ENCODE measurements at regions not wholly inside any gene's neighbourhood (a gene's known extent, or its start where the extent isn't known, plus 50 kb on each side); places are given as distances from the start of the nearest gene placed in this dataset.
"Not testable (repeated sequence)": the region's sequence is repeated elsewhere in the genome, so short reads cannot be mapped to it uniquely, and the experiment has no call there.

DNA sequence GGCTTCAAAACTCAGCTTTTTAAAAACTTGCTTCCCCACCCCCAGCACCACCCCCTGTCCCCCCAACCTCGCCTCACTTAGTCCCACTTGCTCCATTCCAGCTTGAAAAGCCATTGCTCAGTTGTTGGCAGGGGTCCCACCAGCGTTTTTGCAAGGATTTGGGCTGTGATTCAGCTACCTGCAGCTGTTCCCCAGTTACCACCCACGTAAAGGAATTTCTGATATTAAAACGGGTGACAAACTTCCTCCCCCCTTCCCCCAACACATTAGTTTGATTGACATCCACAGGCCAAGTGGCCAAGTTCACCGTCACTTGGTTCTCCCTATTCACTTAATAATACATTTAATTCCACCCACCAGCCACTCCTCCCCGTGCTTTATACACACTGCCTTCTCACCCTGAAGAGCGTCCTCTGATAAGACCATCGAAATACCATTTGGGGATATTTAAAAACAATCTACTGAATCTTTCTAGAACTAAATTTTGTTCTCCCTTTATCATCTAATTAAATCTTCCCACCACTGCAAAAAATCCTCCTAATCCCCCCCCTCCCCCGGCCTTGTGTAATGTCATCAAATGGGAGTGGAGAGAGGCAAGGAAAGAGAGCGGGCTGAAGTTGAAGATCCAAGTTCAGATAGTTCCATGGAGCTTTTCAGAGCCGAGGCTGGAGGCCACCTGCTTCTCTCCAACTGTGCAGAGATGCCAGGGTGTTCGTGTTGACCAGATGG lies 55.1 kb downstream of the SOX9 start:
- no peak for DNase-seq

DNA sequence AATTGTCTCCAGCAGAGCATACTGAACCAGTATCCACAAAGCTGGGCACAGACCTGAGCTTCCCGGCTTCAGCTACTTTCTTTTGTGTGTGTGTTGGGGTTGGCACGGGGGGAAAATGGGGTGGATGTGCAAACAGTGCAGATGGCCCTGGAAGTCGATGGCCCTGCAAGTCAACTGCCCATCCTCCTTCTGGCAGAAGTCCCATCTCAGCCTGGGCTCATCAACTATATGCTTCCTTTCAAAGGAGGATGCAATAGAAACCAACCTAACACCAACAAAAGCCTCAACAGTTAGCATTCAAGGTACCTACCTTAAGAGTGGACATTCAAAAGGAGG lies 55.7 kb downstream of the SOX9 start:
- DNase-seq = no peak

DNA sequence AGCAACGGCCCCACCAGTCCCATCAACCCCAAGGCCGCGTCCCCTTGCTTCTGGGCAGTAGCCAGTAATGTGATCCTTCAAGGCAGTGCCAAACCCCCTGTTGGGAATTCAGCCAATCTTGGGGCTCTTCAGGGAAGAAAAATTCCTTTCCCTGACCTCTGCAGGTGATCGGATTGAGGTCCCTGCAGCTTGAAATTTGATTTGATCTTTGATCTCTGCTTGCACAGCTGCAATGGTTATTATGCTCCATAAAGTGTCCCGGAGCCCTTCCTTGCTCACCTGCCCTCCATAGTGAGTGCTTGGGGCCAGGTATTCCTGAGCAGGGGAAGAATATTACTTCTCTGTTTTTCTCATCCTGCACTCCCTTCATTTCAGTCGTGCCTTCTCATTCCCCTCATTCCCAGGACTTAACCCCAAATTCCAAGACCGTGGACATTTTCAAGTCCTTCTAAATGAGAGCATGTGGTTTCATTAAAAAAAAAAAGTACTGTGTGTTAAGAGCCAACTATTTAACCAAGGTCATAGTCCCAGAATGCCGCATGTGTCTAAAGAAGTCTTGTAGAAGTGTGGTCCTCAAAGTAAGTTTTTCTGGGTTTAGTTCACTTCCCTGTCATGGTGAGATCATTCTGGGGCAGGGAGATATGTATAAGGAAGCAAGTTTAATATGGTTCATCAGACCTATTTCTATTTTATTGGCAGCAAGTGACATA lies 56.3 kb downstream of the SOX9 start:
- DNase-seq = no peak

DNA sequence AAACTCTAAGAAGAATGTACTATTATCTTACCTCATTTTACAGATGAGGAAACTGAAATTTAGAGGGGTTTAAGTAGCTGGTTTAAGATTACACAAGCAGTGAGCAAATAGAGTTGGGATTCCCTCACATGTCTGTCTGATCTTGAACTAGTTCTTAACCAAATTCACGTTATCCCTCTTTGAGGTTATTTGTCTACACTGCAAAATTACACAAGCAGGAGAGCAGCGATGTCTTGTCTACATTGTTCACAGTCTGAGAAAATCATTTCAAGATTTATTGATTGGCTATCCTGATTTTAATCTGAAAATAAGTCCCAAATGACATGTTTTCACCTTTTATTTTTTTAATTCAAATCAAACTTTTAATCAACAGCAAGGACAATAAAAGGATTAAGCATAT lies 56.9 kb downstream of the SOX9 start:
- DNase-seq = no peak

DNA sequence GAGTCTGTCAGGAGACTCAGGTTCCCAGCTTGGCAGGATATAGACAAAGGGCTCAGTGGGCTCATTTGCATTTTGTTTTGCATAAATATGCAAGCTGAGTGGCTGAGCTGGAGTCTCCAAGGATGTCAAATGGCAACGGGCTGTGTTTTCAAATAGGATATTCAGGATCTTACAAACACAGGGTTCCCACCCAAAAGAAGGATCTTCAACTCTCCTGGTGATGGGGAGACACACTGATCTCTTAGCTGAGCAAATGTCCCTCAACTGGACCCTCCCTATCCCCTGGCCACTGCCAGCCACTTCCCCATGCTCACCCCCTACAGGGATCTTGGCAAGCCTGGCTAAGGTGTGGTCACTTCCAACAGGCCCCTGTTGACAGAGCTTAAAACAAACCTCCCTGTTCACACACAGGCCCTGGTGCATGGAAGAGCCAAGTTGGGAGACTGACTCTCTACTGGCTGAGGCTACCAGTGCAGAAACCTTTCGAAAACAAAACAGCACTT lies 61.6 kb downstream of the SOX9 start:
- no peak for DNase-seq

DNA sequence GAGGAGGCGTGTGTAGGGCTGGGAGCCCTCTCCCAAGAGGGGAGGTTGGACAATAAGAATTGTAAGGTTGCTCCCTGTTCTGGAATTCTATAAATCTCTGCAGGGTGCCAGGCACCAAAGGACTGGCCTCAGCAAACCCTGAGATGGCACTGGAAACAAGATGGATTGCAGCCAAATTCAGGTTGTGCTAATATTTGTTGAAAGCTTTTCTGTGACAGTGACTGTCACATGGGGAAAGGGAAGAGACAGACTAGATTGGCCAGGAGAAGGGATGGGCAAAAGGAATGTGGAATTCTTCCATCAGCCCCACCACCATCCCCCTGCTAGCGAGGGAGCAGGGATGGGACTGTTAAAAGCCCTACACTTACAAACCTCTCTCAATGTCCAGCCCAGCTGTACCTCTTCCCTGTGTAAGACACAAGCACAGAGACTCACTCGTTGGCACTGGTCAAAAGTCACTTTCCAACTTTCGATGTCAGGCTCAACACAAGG lies 62.4 kb downstream of the SOX9 start:
- no peak for DNase-seq

DNA sequence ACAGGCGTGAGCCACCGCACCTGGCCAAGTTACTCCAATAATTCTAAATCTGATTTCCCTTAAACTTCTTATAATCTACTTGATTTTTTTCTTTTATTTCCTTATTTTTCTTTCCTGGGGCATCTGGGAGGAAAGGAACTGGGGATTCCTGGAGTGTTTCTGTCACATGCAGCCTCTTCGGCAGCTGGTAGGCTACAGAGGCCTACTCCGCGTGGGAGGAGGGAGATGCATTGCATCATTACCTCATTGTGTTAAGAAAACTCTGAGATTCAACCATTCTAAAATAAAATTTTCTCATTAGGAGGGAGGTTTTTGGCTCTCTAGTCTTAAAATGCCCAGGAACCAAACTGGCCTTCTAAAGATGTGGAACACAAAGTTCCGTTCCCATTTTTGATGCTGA lies 64.0 kb downstream of the SOX9 start:
- no peak for DNase-seq

DNA sequence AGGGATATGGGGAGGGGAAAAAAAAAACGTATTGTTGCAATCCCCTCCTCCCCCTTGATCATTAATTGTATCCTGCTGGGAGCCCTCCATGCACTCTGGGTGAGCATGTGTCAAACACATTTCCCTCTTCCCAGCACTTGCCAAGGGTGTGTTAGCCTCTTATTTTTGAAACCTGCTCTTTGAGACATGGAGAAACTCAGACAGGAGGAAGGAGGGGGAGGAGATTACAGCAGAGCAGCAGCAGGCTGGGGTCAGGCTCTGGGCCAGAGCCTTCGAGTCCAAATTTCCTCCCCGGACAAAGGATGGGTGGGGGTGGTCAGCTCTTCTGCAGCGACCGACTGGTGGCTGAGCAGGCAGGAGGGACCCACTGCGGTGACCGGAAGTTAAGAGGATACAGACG lies 64.7 kb downstream of the SOX9 start:
- DNase-seq = no peak

DNA sequence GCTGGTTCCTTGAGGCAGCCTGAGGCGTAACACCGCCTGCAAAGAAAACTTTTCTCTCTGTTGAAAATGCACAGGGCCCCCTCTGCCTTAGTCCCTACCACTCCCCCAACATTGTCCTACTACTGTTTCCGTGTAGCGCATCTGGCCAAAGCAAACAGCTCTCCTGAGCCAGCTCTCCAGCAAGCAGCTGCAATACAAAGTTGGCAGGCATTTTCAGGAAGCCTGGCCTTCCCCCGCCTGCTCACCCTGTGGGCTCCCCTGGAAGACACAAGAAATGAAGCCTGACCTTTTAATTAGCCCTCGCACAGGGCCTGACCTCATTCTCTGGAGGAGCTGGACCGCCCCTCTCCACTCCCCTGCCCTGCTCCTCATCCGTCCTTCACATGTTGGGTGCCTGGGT lies 66.7 kb downstream of the SOX9 start:
- DNase-seq = no peak

DNA sequence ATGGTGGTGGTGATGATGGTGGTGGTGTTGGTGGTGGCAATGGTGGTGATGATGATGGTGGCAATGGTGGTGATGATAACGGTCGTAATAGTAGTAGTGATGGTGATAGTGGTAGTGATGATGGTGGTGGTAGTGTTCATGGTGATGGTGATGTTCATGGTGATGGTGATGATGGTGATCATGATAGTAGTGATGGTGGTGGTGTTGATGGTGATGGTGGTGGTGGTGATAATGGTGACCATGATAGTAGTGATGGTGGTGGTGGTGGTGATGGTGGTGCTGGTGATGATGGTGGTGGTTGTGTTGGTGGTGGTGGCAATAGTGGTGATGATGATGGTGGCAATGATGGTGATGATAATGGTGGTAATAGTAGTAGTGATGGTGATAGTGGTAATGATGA lies 68.0 kb downstream of the SOX9 start:
- DNase-seq = no peak

DNA sequence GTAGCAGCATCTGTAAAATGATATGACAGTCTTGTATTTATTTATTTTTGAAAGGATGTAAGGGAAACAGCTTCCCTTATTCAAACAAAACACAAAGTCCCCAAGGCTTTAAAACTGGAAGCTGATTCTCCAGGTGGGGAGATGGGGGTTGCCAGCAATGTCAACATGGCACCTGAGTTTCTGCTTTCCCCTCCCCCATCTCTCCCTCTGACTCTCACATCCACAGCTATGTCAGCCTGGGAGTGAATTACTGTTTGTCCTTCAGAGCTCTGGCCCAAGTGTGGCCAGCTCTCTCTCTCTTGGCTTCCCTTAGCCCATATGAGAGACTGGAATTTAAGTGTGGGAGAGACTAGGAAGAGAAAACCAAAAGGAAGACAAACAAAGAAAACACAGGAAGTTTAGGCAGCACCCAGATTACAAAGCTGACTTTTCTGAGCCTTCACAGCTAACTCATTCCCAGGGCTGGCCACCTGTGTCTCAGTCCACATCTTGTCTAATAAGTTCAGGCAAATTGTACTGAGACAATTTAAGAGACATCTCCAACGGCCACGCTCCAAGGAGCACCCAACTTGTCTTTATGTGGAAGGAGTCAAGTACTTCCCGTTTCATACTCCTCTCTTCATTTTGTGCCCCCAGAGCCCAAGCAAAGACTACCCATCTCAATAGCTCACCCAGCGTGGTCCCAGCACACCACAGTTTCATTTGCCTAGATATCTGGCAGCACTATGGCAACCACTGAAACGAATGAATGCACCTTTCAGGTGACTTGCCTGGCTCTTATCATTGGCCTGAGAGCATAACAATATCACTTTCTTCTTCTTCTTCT lies 69.2 kb downstream of the SOX9 start:
- DNase-seq = no peak

DNA sequence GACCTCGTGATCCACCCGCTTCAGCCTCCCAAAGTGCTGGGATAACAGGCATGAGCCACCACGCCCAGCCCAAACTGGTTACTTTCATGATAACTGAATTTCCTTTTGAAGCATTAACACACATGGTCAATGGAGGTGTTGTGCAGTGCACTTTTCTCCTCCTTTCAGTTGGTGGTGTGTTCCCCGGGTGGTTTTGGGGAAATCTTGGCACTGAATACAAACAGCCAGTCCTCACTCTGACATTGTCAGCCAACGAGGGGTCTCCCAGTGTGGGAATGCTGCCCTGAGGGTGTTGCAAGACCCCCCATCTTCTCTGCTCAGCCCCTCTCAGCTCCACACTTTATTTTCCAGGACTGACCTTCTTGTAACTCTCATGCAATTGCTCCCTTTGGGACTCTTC lies 70.5 kb downstream of the SOX9 start:
- no peak for DNase-seq

DNA sequence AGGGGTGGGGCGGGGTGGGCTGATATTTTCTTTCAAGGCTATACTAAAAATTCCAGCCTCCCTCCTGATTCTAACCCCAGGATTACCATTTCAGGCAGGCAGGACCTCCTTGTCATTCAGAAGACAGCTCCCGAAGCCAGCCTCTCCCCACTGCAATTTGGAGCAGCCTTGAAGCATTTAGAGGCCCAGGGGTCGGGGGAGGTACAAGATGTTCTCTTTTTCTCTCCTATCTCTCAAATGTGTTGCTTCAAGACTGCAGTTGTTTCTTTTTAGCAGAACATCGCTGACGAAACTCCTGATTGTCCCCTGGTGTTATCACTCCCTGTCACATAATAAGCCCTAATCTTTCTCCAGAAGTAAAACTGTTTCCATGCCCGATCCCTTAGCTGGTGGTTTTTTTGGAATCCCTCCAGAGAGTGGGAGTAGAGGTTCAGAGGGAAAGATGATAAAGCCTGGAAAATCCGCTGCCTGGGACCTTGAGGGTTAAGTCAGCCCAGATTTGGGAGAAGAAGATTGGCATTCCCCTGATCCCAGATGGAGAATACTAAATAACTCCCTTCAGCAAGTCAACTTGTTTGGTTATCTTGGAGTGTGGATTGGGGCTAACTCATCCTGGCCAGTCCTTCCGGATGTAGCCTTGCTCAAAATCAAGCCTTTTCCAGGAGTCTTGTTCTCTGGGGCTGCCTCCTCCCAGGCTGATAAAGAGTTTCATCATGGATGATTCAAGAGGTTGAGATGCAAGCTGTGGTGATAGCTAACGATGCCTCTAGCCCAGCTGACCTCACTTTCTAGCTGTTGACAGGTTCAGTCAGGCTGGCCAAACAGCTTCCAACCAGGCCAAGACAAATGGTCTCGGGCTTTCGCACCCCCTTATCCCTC lies 71.3 kb downstream of the SOX9 start:
- DNase-seq = no peak

DNA sequence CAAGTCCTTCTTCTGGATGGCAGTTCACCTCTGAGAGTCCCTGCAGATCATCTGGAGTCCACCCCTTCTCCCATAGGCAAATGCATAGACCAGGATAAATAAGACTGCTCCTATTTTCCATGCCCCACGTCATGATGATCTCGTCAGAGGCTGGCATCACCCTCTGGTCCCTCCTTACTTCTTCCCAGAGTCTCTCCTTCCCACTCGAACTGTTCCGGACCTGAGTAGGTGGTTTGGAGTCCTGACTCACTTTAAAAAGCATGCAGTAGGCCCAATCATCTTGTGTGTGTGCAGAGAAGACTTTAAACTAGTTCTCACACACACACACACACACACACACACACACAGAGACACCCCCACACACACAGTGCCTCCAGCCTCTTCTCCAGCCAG lies 72.0 kb downstream of the SOX9 start:
- DNase-seq = no peak

DNA sequence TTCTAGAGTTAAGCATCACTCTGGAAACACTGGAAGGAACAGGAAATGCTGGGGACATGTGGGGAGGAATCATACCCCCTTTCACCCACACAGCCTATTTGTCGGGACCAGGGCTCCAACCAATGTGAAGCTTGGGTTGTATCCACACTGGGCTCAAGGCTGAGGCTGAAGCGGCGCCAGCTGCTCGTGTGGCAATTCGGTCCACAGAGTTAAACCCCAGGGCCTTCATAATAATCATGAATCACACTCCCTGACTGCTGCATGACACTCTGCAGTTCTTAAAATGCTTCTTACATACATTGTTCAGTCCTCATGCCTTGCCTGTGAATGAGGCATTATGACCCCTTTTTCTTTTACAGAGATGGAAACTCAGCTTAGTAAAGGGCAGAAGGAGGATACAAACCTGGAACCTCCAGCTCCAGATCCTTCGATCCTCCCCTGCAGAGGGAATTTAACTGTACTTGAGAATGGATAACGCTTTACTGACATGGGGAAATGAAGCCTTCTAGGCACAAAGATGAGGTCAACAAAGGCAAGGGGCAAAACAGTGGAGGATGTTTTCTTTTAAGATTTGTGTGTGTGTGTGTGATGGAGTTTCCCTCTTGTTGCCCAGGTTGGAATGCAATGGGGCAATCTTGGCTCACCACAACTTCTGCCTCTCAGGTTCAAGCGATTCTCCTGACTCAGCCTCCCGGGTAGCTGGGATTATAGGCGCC lies 72.7 kb downstream of the SOX9 start:
- no peak for DNase-seq

DNA sequence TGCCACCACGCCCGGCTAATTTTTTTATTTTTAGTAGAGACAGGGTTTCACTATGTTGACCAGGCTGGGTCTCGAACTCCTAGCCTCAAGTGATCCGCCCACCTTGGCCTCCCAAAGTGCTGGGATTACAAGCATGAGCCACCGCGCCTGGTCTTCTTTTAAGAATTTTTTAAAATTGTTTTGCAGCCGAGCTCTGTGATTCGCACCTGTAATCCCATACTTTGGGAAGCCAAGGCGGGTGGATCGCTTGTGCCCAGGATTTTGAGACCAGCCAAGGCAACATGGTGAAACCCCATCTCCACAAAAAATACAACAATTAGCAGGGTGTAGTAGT lies 73.3 kb downstream of the SOX9 start:
- DNase-seq = not testable (repeated sequence)

DNA sequence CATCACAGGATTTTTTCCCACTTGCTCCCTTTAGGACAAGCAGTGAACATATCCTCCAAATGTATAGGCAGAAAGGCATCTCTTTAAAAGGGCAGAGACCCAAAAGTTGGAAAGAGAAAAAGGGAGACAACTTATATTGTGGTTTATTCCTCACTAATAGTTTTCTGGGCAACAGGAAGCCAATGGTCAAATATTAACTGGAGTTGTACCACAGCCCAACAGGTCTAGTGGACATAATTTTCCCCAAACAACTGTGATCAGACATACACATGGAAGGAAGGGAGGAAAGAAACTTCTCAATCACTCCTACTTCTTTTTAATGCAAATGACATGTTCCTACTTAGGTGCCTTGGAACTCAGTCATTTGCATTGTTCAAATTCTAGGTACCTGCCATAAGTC lies 78.4 kb downstream of the SOX9 start:
- DNase-seq = no peak

DNA sequence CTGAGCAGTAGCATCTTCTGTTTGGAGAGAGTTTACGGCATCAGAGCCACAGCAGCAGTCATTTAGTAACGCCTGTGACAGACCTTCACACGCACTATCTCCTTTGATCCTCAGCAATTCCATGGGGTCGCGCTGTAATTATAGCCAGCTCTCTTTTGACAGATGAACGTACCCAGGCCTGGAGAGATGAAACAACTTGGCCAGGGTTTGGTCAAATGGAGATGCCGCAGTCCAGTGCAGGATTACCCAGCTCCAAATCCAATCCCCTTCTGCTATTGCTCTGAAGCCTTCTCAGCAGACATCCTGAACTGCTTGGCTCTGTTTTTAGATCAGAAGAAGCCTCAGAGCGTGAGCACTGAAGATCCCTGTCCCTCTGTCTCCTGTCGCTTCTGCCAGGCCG lies 83.9 kb downstream of the SOX9 start:
- no peak for DNase-seq

DNA sequence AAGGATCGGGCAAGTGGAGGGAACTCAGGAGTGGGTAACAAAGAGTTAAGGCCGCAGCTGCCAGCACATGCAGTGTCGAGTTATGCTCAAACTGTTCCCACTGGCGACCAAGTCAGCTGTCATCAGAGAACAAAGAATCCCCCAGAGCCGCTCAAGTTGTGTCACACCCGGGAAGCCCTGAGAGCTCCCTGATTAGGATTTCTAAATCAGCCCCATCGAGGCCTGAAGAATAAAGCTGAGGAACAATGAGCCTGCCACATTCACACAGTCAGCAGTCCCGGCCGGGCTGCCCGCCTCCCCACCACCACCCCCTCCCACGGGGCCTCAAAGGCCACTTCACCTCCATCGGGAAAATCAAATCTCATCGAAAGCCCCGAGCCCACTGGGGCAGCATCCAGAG lies 84.5 kb downstream of the SOX9 start:
- DNase-seq = no peak

DNA sequence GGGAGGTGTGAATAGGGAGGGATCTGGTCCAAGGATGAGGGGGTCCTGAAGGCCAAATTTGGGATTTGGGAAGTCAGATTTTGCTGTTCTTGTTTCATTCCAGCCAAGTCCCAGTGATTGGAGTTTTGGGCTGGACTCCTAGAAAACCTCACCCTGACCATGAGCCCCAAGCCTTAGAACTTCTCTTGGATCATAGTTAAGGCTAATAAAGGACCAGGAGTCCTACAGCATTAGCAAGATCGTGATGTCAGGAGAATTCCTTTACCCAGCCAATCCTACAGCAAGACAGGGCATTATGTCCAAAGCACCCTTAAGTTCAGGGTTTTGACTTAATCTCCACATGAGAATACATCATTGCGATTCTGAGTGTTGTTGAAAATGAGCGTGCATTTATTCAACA lies 85.0 kb downstream of the SOX9 start:
- no peak for DNase-seq

DNA sequence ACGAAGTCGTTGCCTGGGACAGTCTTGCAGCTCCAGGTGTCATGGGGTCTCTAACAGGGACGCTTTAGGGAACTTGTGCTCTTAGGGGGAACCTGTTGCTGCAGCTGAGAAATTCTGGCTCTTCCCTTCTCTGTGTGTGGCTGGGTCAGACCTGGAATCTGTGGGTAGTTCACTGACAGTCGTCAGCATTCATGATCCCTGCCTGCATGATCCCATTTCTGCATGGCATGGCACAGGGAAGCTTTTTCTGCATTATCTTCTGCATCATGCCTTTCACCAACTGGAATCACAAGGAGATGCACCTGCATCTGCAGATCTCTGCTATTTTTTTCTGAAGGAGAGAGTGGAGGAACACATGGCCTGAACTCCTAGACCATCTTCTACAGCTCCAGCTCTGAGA lies 85.6 kb downstream of the SOX9 start:
- no peak for DNase-seq

DNA sequence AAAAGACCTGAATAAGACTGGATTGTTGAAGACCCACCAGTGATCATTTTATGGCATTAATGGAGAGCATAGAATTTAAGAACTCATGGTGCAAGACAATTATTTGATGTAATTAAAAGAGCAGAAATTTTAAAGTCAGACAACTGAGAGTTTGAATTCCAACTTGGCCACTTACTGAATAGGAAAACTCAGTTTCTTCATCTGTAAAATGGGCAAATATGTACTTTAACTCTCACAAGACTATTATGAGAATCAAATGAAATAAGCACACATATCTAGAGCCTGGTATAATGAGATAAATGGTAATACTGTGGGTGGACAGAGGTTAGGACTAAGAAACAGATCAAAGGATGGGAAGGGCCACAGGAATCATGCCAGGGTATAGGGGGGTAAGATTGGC lies 88.0 kb downstream of the SOX9 start:
- DNase-seq = no peak

All from stimulated activated CD4-positive, alpha-beta T cell treated with anti-CD3 and anti-CD28 coated beads, Interleukin-4, amount 100 ng/mL, for 4 hours (primary cell).